Hepatocyte (in vitro differentiated cells): ENCODE measurements at regions not wholly inside any gene's neighbourhood (a gene's known extent, or its start where the extent isn't known, plus 50 kb on each side); places are given as distances from the start of the nearest gene placed in this dataset.

Experiments used
- CTCF ChIP-seq: fragments of 200-600 bp; sonication (generic); IDR thresholded peaks from 2 replicates; pipeline ENCODE4 v1.5.1; 2016; ENCODE audit warnings: antibody characterized with exemption, mild to moderate bottlenecking; ENCODE audit not compliant: poor library complexity
- EZH2 ChIP-seq: fragments of 200-600 bp; sonication (generic); IDR thresholded peaks from 2 replicates; pipeline ENCODE4 v1.6.1; 2016; ENCODE audit warnings: antibody characterized with exemption, mild to moderate bottlenecking, borderline replicate concordance
- EZH2phosphoT487 ChIP-seq: fragments of 200-600 bp; sonication (generic); IDR thresholded peaks from one replicate; pipeline ENCODE4 v1.6.1; 2018; ENCODE audit warnings: antibody characterized with exemption, mild to moderate bottlenecking, low read depth, moderate library complexity; ENCODE audit not compliant: unreplicated experiment, severe bottlenecking

- TF ChIP-seq CTCF (no peak), EZH2phosphoT487 (no peak), EZH2 (no peak)
These were observed 68.0 kb upstream of the CRIM1 start for GRCh38 chr2:36287363-36288275.
